ENCODE measurements at regions not wholly inside any gene's neighbourhood (a gene's known extent, or its start where the extent isn't known, plus 50 kb on each side); places are given as distances from the start of the nearest gene placed in this dataset.

GRCh38 chr7:21352540-21353387 lies 75.1 kb upstream of the SP4 start:
- no peaks in the 10 kb centered on the region for H3K36me3 ChIP-seq (ENCODE audit: insufficient read depth, low read length)
- H3K4me1 ChIP-seq (ENCODE audit: insufficient read depth, low read length): no peaks in the 10 kb centered on the region
- no peak overlapping the region for H3K9ac ChIP-seq (ENCODE audit: low read depth, low read length)

GRCh38 chr7:21353388-21353780 lies 74.5 kb upstream of the SP4 start:
- Histone ChIP-seq H3K9me3 (ENCODE audit: control insufficient read depth, insufficient read depth, low read length) (no peaks in the 10 kb centered on the region), H3K4me1 (ENCODE audit: insufficient read depth, low read length) (no peaks in the 10 kb centered on the region), H3K9ac (ENCODE audit: low read depth, low read length) (no peak overlapping the region), H3K36me3 (ENCODE audit: insufficient read depth, low read length) (no peaks in the 10 kb centered on the region)

More at GRCh38 chr7:21352540-21353387, 75.1 kb upstream of the SP4 start:
- no peaks in the 10 kb centered on the region for H3K9me3 ChIP-seq (ENCODE audit: control insufficient read depth, insufficient read depth, low read length)

GRCh38 chr7:21354284-21354683 lies 73.6 kb upstream of the SP4 start:
- H3K36me3 ChIP-seq (ENCODE audit: insufficient read depth, low read length): no peaks in the 10 kb centered on the region
- no peaks in the 10 kb centered on the region for H3K9me3 ChIP-seq (ENCODE audit: control insufficient read depth, insufficient read depth, low read length)
- H3K9ac ChIP-seq (ENCODE audit: low read depth, low read length): no peak overlapping the region
- H3K4me1 ChIP-seq (ENCODE audit: insufficient read depth, low read length): no peaks in the 10 kb centered on the region

GRCh38 chr7:21355406-21355874 lies 72.4 kb upstream of the SP4 start:
- Histone ChIP-seq H3K9me3 (ENCODE audit: control insufficient read depth, insufficient read depth, low read length) (no peaks in the 10 kb centered on the region), H3K36me3 (ENCODE audit: insufficient read depth, low read length) (no peaks in the 10 kb centered on the region), H3K4me1 (ENCODE audit: insufficient read depth, low read length) (no peaks in the 10 kb centered on the region), H3K9ac (ENCODE audit: low read depth, low read length) (no peak overlapping the region)

- Histone ChIP-seq H3K4me1 (ENCODE audit: insufficient read depth, low read length) (no peaks in the 10 kb centered on the region), H3K36me3 (ENCODE audit: insufficient read depth, low read length) (no peaks in the 10 kb centered on the region)
Measured at GRCh38 chr7:21356616-21357015, 71.3 kb upstream of the SP4 start.

GRCh38 chr7:21357151-21358097 lies 70.5 kb upstream of the SP4 start:
- no peaks in the 10 kb centered on the region for H3K36me3 ChIP-seq (ENCODE audit: insufficient read depth, low read length)
- no peaks in the 10 kb centered on the region for H3K9me3 ChIP-seq (ENCODE audit: control insufficient read depth, insufficient read depth, low read length)
- H3K9ac ChIP-seq (ENCODE audit: low read depth, low read length): no peak overlapping the region
- H3K4me1 ChIP-seq (ENCODE audit: insufficient read depth, low read length): no peaks in the 10 kb centered on the region

More at GRCh38 chr7:21356616-21357015, 71.3 kb upstream of the SP4 start:
- no peaks in the 10 kb centered on the region for H3K9me3 ChIP-seq (ENCODE audit: control insufficient read depth, insufficient read depth, low read length)
- H3K9ac ChIP-seq (ENCODE audit: low read depth, low read length): no peak overlapping the region

- Histone ChIP-seq H3K4me1 (ENCODE audit: insufficient read depth, low read length) (no peaks in the 10 kb centered on the region), H3K36me3 (ENCODE audit: insufficient read depth, low read length) (no peaks in the 10 kb centered on the region), H3K9me3 (ENCODE audit: control insufficient read depth, insufficient read depth, low read length) (no peaks in the 10 kb centered on the region), H3K9ac (ENCODE audit: low read depth, low read length) (no peak overlapping the region)
Measured at GRCh38 chr7:21358648-21359047, 69.2 kb upstream of the SP4 start.

GRCh38 chr7:21359163-21359562 lies 68.7 kb upstream of the SP4 start:
- Histone ChIP-seq H3K9ac (ENCODE audit: low read depth, low read length) (no peak overlapping the region), H3K36me3 (ENCODE audit: insufficient read depth, low read length) (no peaks in the 10 kb centered on the region), H3K4me1 (ENCODE audit: insufficient read depth, low read length) (no peaks in the 10 kb centered on the region), H3K9me3 (ENCODE audit: control insufficient read depth, insufficient read depth, low read length) (no peaks in the 10 kb centered on the region)

GRCh38 chr7:21361413-21362125 lies 66.3 kb upstream of the SP4 start:
- no peaks in the 10 kb centered on the region for H3K9me3 ChIP-seq (ENCODE audit: control insufficient read depth, insufficient read depth, low read length)
- no peaks in the 10 kb centered on the region for H3K4me1 ChIP-seq (ENCODE audit: insufficient read depth, low read length)
- no peaks in the 10 kb centered on the region for H3K36me3 ChIP-seq (ENCODE audit: insufficient read depth, low read length)
- H3K9ac ChIP-seq (ENCODE audit: low read depth, low read length): no peak overlapping the region

- no peaks in the 10 kb centered on the region for H3K36me3 ChIP-seq (ENCODE audit: insufficient read depth, low read length)
- H3K9ac ChIP-seq (ENCODE audit: low read depth, low read length): no peak overlapping the region
- H3K9me3 ChIP-seq (ENCODE audit: control insufficient read depth, insufficient read depth, low read length): no peaks in the 10 kb centered on the region
- H3K4me1 ChIP-seq (ENCODE audit: insufficient read depth, low read length): no peaks in the 10 kb centered on the region
Measured at GRCh38 chr7:21364801-21365271, 63.0 kb upstream of the SP4 start.

GRCh38 chr7:21365866-21366624 lies 61.8 kb upstream of the SP4 start:
- H3K9ac ChIP-seq (ENCODE audit: low read depth, low read length): no peak overlapping the region
- H3K36me3 ChIP-seq (ENCODE audit: insufficient read depth, low read length): no peaks in the 10 kb centered on the region
- 0 out of 2 replicates have a peak, but pooled peaks cover 7% of the 10 kb centered on the region for H3K4me1 ChIP-seq (ENCODE audit: insufficient read depth, low read length)
- no peaks in the 10 kb centered on the region for H3K9me3 ChIP-seq (ENCODE audit: control insufficient read depth, insufficient read depth, low read length)

GRCh38 chr7:21367081-21367480 lies 60.8 kb upstream of the SP4 start:
- no peaks in the 10 kb centered on the region for H3K9me3 ChIP-seq (ENCODE audit: control insufficient read depth, insufficient read depth, low read length)
- H3K4me1 ChIP-seq (ENCODE audit: insufficient read depth, low read length): peaks cover 14% of the 10 kb centered on the region; the same call in 1 of the 2 replicates
- H3K9ac ChIP-seq (ENCODE audit: low read depth, low read length): no peak overlapping the region
- H3K36me3 ChIP-seq (ENCODE audit: insufficient read depth, low read length): no peaks in the 10 kb centered on the region

GRCh38 chr7:21367537-21367936 lies 60.3 kb upstream of the SP4 start:
- no peaks in the 10 kb centered on the region for H3K36me3 ChIP-seq (ENCODE audit: insufficient read depth, low read length)
- no peaks in the 10 kb centered on the region for H3K9me3 ChIP-seq (ENCODE audit: control insufficient read depth, insufficient read depth, low read length)
- H3K4me1 ChIP-seq (ENCODE audit: insufficient read depth, low read length): peaks cover 14% of the 10 kb centered on the region; the same call in 1 of the 2 replicates
- no peak overlapping the region for H3K9ac ChIP-seq (ENCODE audit: low read depth, low read length)
